ENCODE measurements at regions not wholly inside any gene's neighbourhood (a gene's known extent, or its start where the extent isn't known, plus 50 kb on each side); places are given as distances from the start of the nearest gene placed in this dataset.
"Not testable (repeated sequence)": the region's sequence is repeated elsewhere in the genome, so short reads cannot be mapped to it uniquely, and the experiment has no call there.

- DNase-seq (ENCODE audit: low read depth) = no peak
Measured at GRCh38 chr12:97005174-97005573, 98.1 kb downstream of the NEDD1 start.

GRCh38 chr12:97005646-97006045 is 98.6 kb downstream of the NEDD1 start:
- DNase-seq (ENCODE audit: low read depth) = no peak

GRCh38 chr12:97006585-97006984 is 99.5 kb downstream of the NEDD1 start:
- no peak for DNase-seq (ENCODE audit: low read depth)

GRCh38 chr12:97016163-97016562 is 109.1 kb downstream of the NEDD1 start:
- DNase-seq (ENCODE audit: low read depth) = no peak

GRCh38 chr12:97017213-97017612 is 110.2 kb downstream of the NEDD1 start:
- no peak for DNase-seq (ENCODE audit: low read depth)

- DNase-seq (ENCODE audit: low read depth) = no peak
Measured at GRCh38 chr12:97022536-97023230, 115.6 kb downstream of the NEDD1 start.

GRCh38 chr12:97024393-97024792 is 117.3 kb downstream of the NEDD1 start:
- DNase-seq (ENCODE audit: low read depth) = no peak

- no peak for DNase-seq (ENCODE audit: low read depth)
Measured at GRCh38 chr12:97026901-97027300, 119.8 kb downstream of the NEDD1 start.

GRCh38 chr12:97027482-97027881 is 120.4 kb downstream of the NEDD1 start:
- DNase-seq (ENCODE audit: low read depth) = no peak

- DNase-seq (ENCODE audit: low read depth) = no peak
Measured at GRCh38 chr12:97038131-97038530, 131.1 kb downstream of the NEDD1 start.

- no peak for DNase-seq (ENCODE audit: low read depth)
Measured at GRCh38 chr12:97038834-97039233, 131.8 kb downstream of the NEDD1 start.

GRCh38 chr12:97046901-97047300 is 139.8 kb downstream of the NEDD1 start:
- no peak for DNase-seq (ENCODE audit: low read depth)

- no peak for DNase-seq (ENCODE audit: low read depth)
Measured at GRCh38 chr12:97047361-97047760, 140.3 kb downstream of the NEDD1 start.

- no peak for DNase-seq (ENCODE audit: low read depth)
Measured at GRCh38 chr12:97048421-97049035, 141.5 kb downstream of the NEDD1 start.

- DNase-seq (ENCODE audit: low read depth) = no peak
Measured at GRCh38 chr12:97050509-97050908, 143.5 kb downstream of the NEDD1 start.

- DNase-seq (ENCODE audit: low read depth) = no peak
Measured at GRCh38 chr12:97051341-97051740, 144.3 kb downstream of the NEDD1 start.

GRCh38 chr12:97061171-97061570 is 154.1 kb downstream of the NEDD1 start:
- DNase-seq (ENCODE audit: low read depth) = no peak

GRCh38 chr12:97063292-97063935 is 156.4 kb downstream of the NEDD1 start:
- DNase-seq (ENCODE audit: low read depth) = no peak

GRCh38 chr12:97075161-97075933 is 168.3 kb downstream of the NEDD1 start:
- DNase-seq (ENCODE audit: low read depth) = no peak

- no peak for DNase-seq (ENCODE audit: low read depth)
Measured at GRCh38 chr12:97075934-97076630, 169.0 kb downstream of the NEDD1 start.

- not testable (repeated sequence) for DNase-seq (ENCODE audit: low read depth)
Measured at GRCh38 chr12:97076912-97077311, 169.9 kb downstream of the NEDD1 start.

- DNase-seq (ENCODE audit: low read depth) = no peak
Measured at GRCh38 chr12:97082029-97082428, 175.0 kb downstream of the NEDD1 start.
